Vagina (tissue), 2 donors: ENCODE measurements at regions not wholly inside any gene's neighbourhood (a gene's known extent, or its start where the extent isn't known, plus 50 kb on each side); places are given as distances from the start of the nearest gene placed in this dataset.

Experiments
- POLR2A ChIP-seq, 2 donors: fragments of 450-650 bp; IDR thresholded peaks; one replicate each; pipeline ENCODE4 v1.6.1; 2017; ENCODE audit warnings: antibody characterized with exemption in 2 of 2, mild to moderate bottlenecking in 2 of 2, moderate library complexity in 2 of 2
- TF ChIP-seq, protein P1 (sequence below), 3 experiments: fragments of 450-650 bp in 2 of 3; fragments of 200-600 bp in 1 of 3; sonication (generic) in 1 of 3; IDR thresholded peaks; one replicate each; pipeline ENCODE4 v1.5.1; 2017 to 2019; ENCODE audit warnings: antibody characterized with exemption in 3 of 3, mild to moderate bottlenecking in 2 of 3, moderate library complexity in 2 of 3

DNA sequence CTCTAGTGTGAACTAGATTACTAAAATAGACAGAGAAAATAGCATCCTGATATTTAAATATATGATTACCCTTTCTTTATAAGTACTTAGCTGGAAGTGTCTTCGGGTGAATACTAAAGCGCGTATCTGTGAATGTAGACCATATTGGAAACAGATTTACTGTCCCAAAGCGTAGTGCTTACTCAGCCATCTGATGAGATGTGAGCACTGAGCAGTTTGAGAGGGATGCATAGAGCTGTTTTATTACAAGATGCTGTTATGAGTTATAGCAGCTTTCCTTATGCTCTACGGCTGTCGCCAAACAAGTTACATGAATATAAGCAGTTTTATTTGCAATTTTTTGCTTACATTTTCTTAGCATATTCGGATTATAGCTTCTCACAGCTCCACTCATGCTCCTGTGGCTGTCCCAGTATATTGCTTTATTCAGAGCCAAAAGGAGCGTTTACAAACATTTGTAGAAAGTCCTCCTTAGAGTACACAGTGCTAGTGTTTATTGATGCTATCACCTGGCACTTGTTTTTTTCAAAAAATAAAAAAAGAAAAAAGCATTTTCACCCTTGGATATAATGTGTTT lies 981.4 kb upstream of the WWC1 start:
- TF ChIP-seq, protein P1, sequence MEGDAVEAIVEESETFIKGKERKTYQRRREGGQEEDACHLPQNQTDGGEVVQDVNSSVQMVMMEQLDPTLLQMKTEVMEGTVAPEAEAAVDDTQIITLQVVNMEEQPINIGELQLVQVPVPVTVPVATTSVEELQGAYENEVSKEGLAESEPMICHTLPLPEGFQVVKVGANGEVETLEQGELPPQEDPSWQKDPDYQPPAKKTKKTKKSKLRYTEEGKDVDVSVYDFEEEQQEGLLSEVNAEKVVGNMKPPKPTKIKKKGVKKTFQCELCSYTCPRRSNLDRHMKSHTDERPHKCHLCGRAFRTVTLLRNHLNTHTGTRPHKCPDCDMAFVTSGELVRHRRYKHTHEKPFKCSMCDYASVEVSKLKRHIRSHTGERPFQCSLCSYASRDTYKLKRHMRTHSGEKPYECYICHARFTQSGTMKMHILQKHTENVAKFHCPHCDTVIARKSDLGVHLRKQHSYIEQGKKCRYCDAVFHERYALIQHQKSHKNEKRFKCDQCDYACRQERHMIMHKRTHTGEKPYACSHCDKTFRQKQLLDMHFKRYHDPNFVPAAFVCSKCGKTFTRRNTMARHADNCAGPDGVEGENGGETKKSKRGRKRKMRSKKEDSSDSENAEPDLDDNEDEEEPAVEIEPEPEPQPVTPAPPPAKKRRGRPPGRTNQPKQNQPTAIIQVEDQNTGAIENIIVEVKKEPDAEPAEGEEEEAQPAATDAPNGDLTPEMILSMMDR (IDR thresholded peaks at IDR 0.05), result no peak
- no peak for TF ChIP-seq POLR2A (IDR thresholded peaks at IDR 0.05)
